Adrenal gland (tissue), 9 donors: ENCODE measurements at regions not wholly inside any gene's neighbourhood (a gene's known extent, or its start where the extent isn't known, plus 50 kb on each side); places are given as distances from the start of the nearest gene placed in this dataset.

Experiments
- DNase-seq, 7 donors: peaks; one replicate each; pipeline ENCODE4 v3.0.0-alpha.2; 2019 to 2020
- H3K27ac ChIP-seq, 5 donors: fragments of 200-600 bp; sonication (generic) in 4 of 5; 1 replicate in 3 of 5; 2 replicates in 2 of 5; pipeline versions ENCODE4 v1.5.1 to v1.8.0; 2016 to 2020; ENCODE audit warnings: mild to moderate bottlenecking in 1 of 5
- H3K27me3 ChIP-seq: fragments of 200-600 bp; 2 replicates; pipeline ENCODE4 v1.8.0; 2021
- H3K36me3 ChIP-seq, 2 donors: fragments of 200-600 bp; replicated peaks in 1 of 2; 1 replicate in 1 of 2; 2 replicates in 1 of 2; pipeline versions ENCODE4 v1.5.1 to v1.8.0; 2018 to 2022
- H3K4me1 ChIP-seq, 2 donors: fragments of 200-600 bp; replicated peaks in 1 of 2; 1 replicate in 1 of 2; 2 replicates in 1 of 2; pipeline versions ENCODE4 v1.5.1 to v1.8.0; 2018 to 2021
- H3K4me3 ChIP-seq, 4 donors: fragments of 200-600 bp; sonication (generic) in 3 of 4; one replicate each; pipeline ENCODE4 v1.5.1; 2016 to 2018
- H3K9me3 ChIP-seq, 3 donors: fragments of 200-600 bp; sonication (generic) in 1 of 3; replicated peaks in 1 of 3; 1 replicate in 2 of 3; 2 replicates in 1 of 3; pipeline versions ENCODE4 v1.5.1 to v1.8.0; 2016 to 2021
- CTCF ChIP-seq, 6 experiments: fragments of 450-650 bp in 4 of 6; fragments of 200-600 bp in 2 of 6; sonication (generic) in 1 of 6; IDR thresholded peaks; 1 replicate in 5 of 6; 2 replicates in 1 of 6; pipeline versions ENCODE4 v1.5.1 to v1.8.0; 2016 to 2021; ENCODE audit warnings: antibody characterized with exemption in 6 of 6, mild to moderate bottlenecking in 2 of 6, moderate library complexity in 1 of 6
- POLR2A ChIP-seq, 2 donors: fragments of 450-650 bp; IDR thresholded peaks; one replicate each; pipeline ENCODE4 v1.6.1; 2017; ENCODE audit warnings: antibody characterized with exemption in 2 of 2, mild to moderate bottlenecking in 2 of 2, moderate library complexity in 1 of 2
- WGBS, 4 donors: extraction: QIAGEN DNeasy Blood & Tissue Kit in 2 of 4; methylation state at CpG; one replicate each; pipeline versions ENCODE4 v1.1.5 to v1.1.7; 2013 to 2017; 5-methylcytosine and 5-hydroxymethylcytosine counted together
- intact Hi-C, 2 donors: fragments of 100-400 bp; cut with DNase I; formaldehyde crosslinking; loops; one replicate each; pipeline versions ENCODE4 v1.14.1 to v1.15.0; 2022 to 2023
- donor health status: healthy with polysubstance abuse.
- donor health status: Bipolar disorder and iron deficiency.
- donor health status: DM: yes; HTN: yes; CAD: no.
- donor health status: DM: no; HTN: no; CAD: no.
- donor health status: DM: no; HTN: no; CAD: no.

DNA sequence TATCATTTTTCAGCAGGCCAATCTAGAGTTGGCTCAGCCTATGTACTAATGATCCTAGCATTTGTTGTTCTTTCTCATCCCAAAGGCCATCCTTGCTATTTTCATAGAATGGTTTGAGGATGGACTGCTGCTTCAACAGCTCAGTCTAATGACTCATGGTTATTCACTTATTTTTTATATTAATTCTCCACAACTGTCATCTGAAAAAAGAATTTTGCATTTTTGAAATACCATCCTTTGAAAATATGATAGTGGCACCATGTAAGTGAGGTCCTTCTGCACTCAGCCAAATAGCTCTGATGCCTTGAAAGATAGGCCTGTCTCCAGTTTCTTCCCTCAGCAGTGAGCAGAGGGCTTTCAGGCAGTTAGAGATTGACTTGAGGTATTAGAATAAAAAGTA is 377.5 kb downstream of the LMO4 start:
- Histone ChIP-seq H3K27me3 (no peaks in the 10 kb centered on the region), H3K27ac (no peak overlapping the region), H3K4me1 (no peaks in the 10 kb centered on the region), H3K4me3 (no peak overlapping the region), H3K36me3 (no peaks in the 10 kb centered on the region), H3K9me3 (peaks cover 0 to 7% (median 0%) of the 10 kb centered on the region in 3 donors)
- TF ChIP-seq CTCF (IDR thresholded peaks at IDR 0.05) (no peak), POLR2A (IDR thresholded peaks at IDR 0.05) (no peak)
- intact Hi-C loops, result no loop called here
- no peak for DNase-seq

DNA sequence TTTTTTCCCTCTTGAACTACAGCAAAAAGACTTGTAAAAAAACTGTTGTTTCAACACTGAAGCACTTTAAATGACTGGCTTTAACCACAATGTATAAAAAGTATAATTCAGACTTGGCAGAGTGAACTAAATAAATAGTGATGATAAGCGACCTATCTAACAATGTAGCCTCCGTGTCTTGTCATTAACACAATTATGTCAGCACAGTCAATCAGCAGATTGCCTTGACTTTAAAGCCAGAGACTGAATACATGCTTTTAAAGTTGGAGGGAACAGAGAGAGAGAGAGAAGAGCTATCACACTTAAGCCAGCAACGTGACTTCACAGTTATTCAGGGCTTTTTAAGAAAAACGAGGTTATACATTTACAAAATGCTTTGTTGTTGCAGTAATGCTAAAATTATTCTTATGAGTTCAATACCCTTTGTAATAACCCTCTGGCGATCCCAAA is 378.1 kb downstream of the LMO4 start:
- 60 to 70% (median 66%) methylated on average over 5 of the region's 5 CpGs for WGBS, 4 donors
- no peak for DNase-seq
- TF ChIP-seq POLR2A (IDR thresholded peaks at IDR 0.05), result no peak
- TF ChIP-seq CTCF (IDR thresholded peaks at IDR 0.05), result no peak

DNA sequence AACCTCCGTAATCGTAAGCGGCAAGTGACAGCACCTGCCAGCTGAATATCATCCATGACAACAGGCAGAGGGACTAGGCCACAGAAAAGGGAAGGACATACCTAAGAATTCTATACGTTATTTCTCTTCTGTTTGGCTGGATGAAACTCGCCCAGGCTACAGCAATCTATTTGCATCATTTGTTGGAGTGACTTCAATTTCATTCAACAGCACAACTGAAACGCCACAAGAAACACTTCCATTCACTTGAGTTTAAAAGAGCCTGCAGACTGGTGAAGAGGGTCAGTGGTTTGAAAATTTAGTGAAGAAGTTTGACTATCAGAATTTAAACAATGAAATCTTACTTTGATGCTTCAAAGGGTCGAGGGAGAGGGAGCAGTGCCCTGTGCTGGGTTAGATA is 378.7 kb downstream of the LMO4 start:
- Histone ChIP-seq H3K4me1 (no peaks in the 10 kb centered on the region), H3K9me3 (peaks cover 0 to 5% (median 0%) of the 10 kb centered on the region in 3 donors), H3K27me3 (no peaks in the 10 kb centered on the region), H3K36me3 (no peaks in the 10 kb centered on the region), H3K4me3 (no peak overlapping the region), H3K27ac (no peak overlapping the region)
- TF ChIP-seq POLR2A (IDR thresholded peaks at IDR 0.05) (no peak), CTCF (IDR thresholded peaks at IDR 0.05) (no peak)
- 86 to 89% (median 87%) methylated on average over 7 of the region's 7 CpGs for WGBS, 4 donors
- intact Hi-C loops, result no loop called here
- DNase-seq, result no peak

More for the DNA sequence above, 378.1 kb downstream of the LMO4 start:
- Histone ChIP-seq H3K9me3 (peaks cover 0 to 7% (median 0%) of the 10 kb centered on the region in 3 donors), H3K36me3 (no peaks in the 10 kb centered on the region), H3K27ac (no peak overlapping the region), H3K27me3 (no peaks in the 10 kb centered on the region), H3K4me1 (no peaks in the 10 kb centered on the region), H3K4me3 (no peak overlapping the region)
- intact Hi-C loops, result no loop called here

GRCh38 chr1:87712261-87713010 is 383.8 kb downstream of the LMO4 start:
- 70 to 95% (median 75%) methylated on average over 1 to 2 of the region's 2 CpGs for WGBS, 4 donors
- no peaks in the 10 kb centered on the region for H3K27me3 ChIP-seq
- H3K27ac ChIP-seq, result no peak overlapping the region
- no peaks in the 10 kb centered on the region for H3K9me3 ChIP-seq
- intact Hi-C loops, result no loop called here
- H3K4me3 ChIP-seq, result no peak overlapping the region
- no peaks in the 10 kb centered on the region for H3K36me3 ChIP-seq
- DNase-seq, result no peak
- TF ChIP-seq CTCF (IDR thresholded peaks at IDR 0.05) (no peak), POLR2A (IDR thresholded peaks at IDR 0.05) (no peak)
- no peaks in the 10 kb centered on the region for H3K4me1 ChIP-seq
